DMS 273 treated with DMSO at 0.1 percent for 48 hours (cell line): ENCODE measurements at regions not wholly inside any gene's neighbourhood (a gene's known extent, or its start where the extent isn't known, plus 50 kb on each side); places are given as distances from the start of the nearest gene placed in this dataset.

Source experiments
- DNase-seq: peaks from one replicate; lab custom pipeline; 2025; lab: John Stamatoyannopoulos, UW

- no peak for DNase-seq
These were observed 91.0 kb upstream of the TMEM72 start for GRCh38 chr10:44820094-44820493.

GRCh38 chr10:44821290-44821689 lies 89.8 kb upstream of the TMEM72 start:
- no peak for DNase-seq

- no peak for DNase-seq
These were observed 88.8 kb upstream of the TMEM72 start for GRCh38 chr10:44822349-44822748.

GRCh38 chr10:44822966-44823365 lies 88.2 kb upstream of the TMEM72 start:
- DNase-seq = no peak

GRCh38 chr10:44824607-44825006 lies 86.5 kb upstream of the TMEM72 start:
- no peak for DNase-seq

- no peak for DNase-seq
These were observed 83.6 kb upstream of the TMEM72 start for GRCh38 chr10:44827431-44828006.

GRCh38 chr10:44828508-44829142 lies 82.5 kb upstream of the TMEM72 start:
- DNase-seq = no peak

GRCh38 chr10:44829426-44829825 lies 81.7 kb upstream of the TMEM72 start:
- DNase-seq = no peak

- no peak for DNase-seq
These were observed 81.1 kb upstream of the TMEM72 start for GRCh38 chr10:44830022-44830421.

- DNase-seq = no peak
These were observed 79.6 kb upstream of the TMEM72 start for GRCh38 chr10:44831581-44831980.

- DNase-seq = no peak
These were observed 78.3 kb upstream of the TMEM72 start for GRCh38 chr10:44832595-44833390.

- no peak for DNase-seq
These were observed 77.0 kb upstream of the TMEM72 start for GRCh38 chr10:44834131-44834530.

GRCh38 chr10:44835300-44835699 lies 75.8 kb upstream of the TMEM72 start:
- no peak for DNase-seq

GRCh38 chr10:44843484-44843883 lies 67.7 kb upstream of the TMEM72 start:
- no peak for DNase-seq

- no peak for DNase-seq
These were observed 65.6 kb upstream of the TMEM72 start for GRCh38 chr10:44845361-44846175.

- no peak for DNase-seq
These were observed 64.0 kb upstream of the TMEM72 start for GRCh38 chr10:44847110-44847509.

- no peak for DNase-seq
These were observed 62.9 kb upstream of the TMEM72 start for GRCh38 chr10:44848211-44848610.

- no peak for DNase-seq
These were observed 61.2 kb upstream of the TMEM72 start for GRCh38 chr10:44849936-44850335.

- DNase-seq = no peak
These were observed 60.7 kb upstream of the TMEM72 start for GRCh38 chr10:44850356-44850934.

- no peak for DNase-seq
These were observed 59.7 kb upstream of the TMEM72 start for GRCh38 chr10:44851413-44851812.

- DNase-seq = no peak
These were observed 59.3 kb upstream of the TMEM72 start for GRCh38 chr10:44851881-44852280.

- no peak for DNase-seq
These were observed 57.9 kb upstream of the TMEM72 start for GRCh38 chr10:44853148-44853734.
